Epithelial cell of esophagus (primary cell): ENCODE measurements at regions not wholly inside any gene's neighbourhood (a gene's known extent, or its start where the extent isn't known, plus 50 kb on each side); places are given as distances from the start of the nearest gene placed in this dataset.

Experiments
- DNase-seq: peaks from one replicate; pipeline ENCODE4 v3.0.0; 2010; ENCODE audit warnings: low read depth
- H3K4me3 ChIP-seq: 2 replicates; pipeline ENCODE4 v1.5.1; 2011; ENCODE audit warnings: mild to moderate bottlenecking, low read length, control low read depth
- CTCF ChIP-seq: IDR thresholded peaks from 2 replicates; pipeline ENCODE4 v1.5.1; 2011; ENCODE audit warnings: low read depth, mild to moderate bottlenecking, low read length, control low read depth, inconsistent platforms; ENCODE audit not compliant: insufficient read depth; ENCODE audit errors: missing control alignments

- no peak overlapping the region for H3K4me3 ChIP-seq
- DNase-seq = no peak
- TF ChIP-seq CTCF = no peak
Measured at GRCh38 chr3:17811646-17812045, 69.2 kb upstream of the TBC1D5 start.

DNA sequence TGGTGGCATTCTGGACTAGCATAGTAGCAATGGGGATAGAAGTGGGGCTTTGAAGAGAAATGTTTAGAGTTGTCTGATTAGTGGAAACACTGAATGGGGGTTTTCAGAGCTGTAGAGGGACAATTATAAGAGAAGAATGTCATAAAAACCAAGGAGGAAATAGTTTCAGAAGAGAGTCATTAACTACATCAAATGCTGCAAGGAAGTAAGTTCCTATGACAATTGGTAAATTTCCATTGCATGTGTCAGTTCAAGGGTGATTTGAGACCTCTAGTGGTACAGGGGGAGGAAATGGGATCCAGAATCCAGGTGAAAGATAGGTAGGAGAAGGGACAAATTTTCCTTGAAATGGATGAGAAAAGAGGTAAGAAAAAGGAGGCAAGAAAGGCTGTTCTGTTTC is 68.3 kb upstream of the TBC1D5 start:
- H3K4me3 ChIP-seq = no peak overlapping the region
- DNase-seq = peak; percentile 26
- TF ChIP-seq CTCF = peak; percentile 27

DNA sequence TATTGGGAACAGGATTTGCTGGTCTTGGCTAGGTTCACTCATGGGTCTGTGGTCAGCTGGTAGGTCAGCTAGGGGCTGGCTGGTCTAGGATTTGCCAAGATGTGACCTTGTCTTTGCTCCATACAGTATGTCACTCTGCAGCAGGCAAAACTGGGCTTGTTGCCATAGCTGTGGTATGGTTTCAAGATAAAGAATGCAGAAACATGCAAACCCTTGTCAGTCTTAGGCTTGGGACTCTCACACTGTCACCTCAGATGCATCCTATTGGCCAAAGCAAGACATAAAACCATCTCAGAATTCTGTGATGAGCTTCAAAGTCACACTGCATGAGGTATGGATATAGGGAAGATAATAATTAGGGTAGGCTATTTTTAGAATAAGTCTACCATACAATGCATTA is 66.6 kb upstream of the TBC1D5 start:
- no peak for DNase-seq
- TF ChIP-seq CTCF = no peak
- H3K4me3 ChIP-seq = no peak overlapping the region

- no peak for TF ChIP-seq CTCF
- no peak overlapping the region for H3K4me3 ChIP-seq
- no peak for DNase-seq
Measured at GRCh38 chr3:17806876-17807275, 64.4 kb upstream of the TBC1D5 start.

- no peak for DNase-seq
- no peak for TF ChIP-seq CTCF
- no peak overlapping the region for H3K4me3 ChIP-seq
Measured at GRCh38 chr3:17806201-17806600, 63.8 kb upstream of the TBC1D5 start.

GRCh38 chr3:17805461-17805940 is 63.1 kb upstream of the TBC1D5 start:
- no peak overlapping the region for H3K4me3 ChIP-seq
- no peak for TF ChIP-seq CTCF
- DNase-seq = peak; percentile 14

GRCh38 chr3:17802950-17803349 is 60.5 kb upstream of the TBC1D5 start:
- no peak for DNase-seq
- TF ChIP-seq CTCF = no peak
- H3K4me3 ChIP-seq = no peak overlapping the region
